ENCODE measurements at regions not wholly inside any gene's neighbourhood (a gene's known extent, or its start where the extent isn't known, plus 50 kb on each side); places are given as distances from the start of the nearest gene placed in this dataset.
"Not testable (repeated sequence)": the region's sequence is repeated elsewhere in the genome, so short reads cannot be mapped to it uniquely, and the experiment has no call there.

DNA sequence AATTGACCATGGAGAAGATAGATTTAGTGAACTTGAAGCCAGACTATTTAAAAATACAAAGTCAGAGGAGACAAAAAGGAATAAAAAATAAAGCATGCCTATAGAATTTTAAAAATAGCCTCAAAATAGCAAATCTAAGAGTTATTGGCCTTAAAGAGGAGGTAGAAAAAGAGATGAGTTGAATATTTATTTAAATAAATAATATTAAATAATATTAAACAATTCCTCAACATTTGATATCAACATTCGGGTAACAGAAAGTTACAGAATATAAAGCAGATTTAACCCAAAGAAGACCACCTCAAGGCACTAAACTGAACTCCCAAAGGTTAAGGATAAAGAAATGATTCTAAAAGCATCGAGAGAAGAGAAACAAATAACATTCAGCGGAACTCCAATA, 1627.4 kb downstream of the SPATA31A7 start:
- H3K4me2 ChIP-seq (ENCODE audit: low read length); H3K27ac ChIP-seq (ENCODE audit: low read depth, low read length); H4K20me1 ChIP-seq (ENCODE audit: control insufficient read depth, insufficient read depth, low read depth, low read length); H3F3A ChIP-seq (ENCODE audit: control insufficient read depth, insufficient read depth); H3K4me1 ChIP-seq (ENCODE audit: control insufficient read depth, low read length); H3K9me2 ChIP-seq (replicated peaks; ENCODE audit: control insufficient read depth, low read length); H3K36me3 ChIP-seq (ENCODE audit: control insufficient read depth, low read length); H3K27me3 ChIP-seq (ENCODE audit: control insufficient read depth, low read length); H3K9me3 ChIP-seq (ENCODE audit: control insufficient read depth, insufficient read depth, low read length); H3K79me2 ChIP-seq (ENCODE audit: control insufficient read depth, low read length); H3K4me3 ChIP-seq (ENCODE audit: low read length): not testable (repeated sequence)

DNA sequence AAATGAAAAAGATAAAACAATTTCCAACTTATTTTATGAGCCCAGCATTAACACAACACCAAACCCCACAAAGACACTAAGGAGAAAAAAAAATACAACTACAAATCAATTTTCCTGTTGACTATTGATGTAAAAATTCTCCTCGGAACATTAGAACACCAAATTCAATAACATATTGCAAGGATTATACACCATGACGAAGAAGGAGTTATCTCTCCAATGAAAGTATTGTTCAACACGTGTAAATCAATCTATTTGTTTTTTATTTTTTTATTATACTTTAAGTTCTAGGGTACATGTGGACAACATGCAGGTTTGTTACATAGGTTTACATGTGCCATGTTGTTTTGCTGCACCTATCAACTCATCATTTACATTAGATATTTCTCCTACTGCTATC, 1632.3 kb downstream of the SPATA31A7 start:
- H3K27ac ChIP-seq (ENCODE audit: low read depth, low read length); H3K79me2 ChIP-seq (ENCODE audit: control insufficient read depth, low read length); H3K4me2 ChIP-seq (ENCODE audit: low read length); H3K4me1 ChIP-seq (ENCODE audit: control insufficient read depth, low read length); H3K27me3 ChIP-seq (ENCODE audit: control insufficient read depth, low read length); H3K9me2 ChIP-seq (replicated peaks; ENCODE audit: control insufficient read depth, low read length); H3K9me3 ChIP-seq (ENCODE audit: control insufficient read depth, insufficient read depth, low read length); H3F3A ChIP-seq (ENCODE audit: control insufficient read depth, insufficient read depth); H3K36me3 ChIP-seq (ENCODE audit: control insufficient read depth, low read length); H3K4me3 ChIP-seq (ENCODE audit: low read length); H4K20me1 ChIP-seq (ENCODE audit: control insufficient read depth, insufficient read depth, low read depth, low read length): not testable (repeated sequence)

DNA sequence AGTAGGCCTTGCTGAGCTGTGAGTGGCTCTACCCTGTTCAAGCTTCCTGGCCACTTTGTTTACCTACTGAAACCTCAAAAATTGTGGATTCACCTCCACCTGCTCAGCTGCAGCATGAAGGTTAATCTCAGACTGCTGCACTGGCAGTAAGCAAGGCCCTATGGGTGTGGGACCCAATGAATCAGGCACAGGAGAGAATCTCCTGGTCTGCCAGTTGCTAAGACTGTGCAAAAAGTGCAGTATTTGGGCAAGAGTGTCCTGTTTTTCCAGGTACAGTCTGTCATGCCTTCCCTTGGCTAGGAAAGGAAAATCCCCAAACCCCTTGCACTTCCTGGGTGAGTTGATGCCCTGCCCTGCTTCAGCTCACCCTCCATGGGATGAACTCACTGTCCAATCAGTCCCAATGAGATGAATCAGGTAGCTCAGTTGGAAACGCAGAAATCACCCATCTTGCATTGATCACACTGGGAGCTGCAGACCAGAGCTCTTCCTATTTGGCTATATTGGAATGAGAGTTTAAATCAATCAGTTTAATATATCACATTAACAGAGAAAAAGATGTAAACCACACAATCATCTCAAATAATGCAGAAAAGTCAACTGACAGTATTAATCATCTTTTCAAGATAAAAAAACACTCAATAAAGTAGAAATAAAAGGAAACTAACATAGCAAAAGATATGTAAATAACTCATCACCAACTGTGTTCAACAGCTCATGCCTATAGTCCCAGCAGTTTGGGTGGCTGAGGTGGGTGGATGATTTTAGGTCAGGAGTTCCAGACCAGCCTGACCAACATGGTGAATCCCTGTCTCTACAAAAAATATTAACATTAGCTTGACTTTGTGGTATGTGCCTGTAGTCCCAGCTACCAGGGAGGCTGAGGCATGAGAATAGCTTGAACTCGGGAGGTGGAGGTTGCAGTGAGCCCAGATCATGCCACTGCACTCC, 1638.4 kb downstream of the SPATA31A7 start:
- H3K36me3 ChIP-seq (ENCODE audit: control insufficient read depth, low read length); H3K27me3 ChIP-seq (ENCODE audit: control insufficient read depth, low read length); H4K20me1 ChIP-seq (ENCODE audit: control insufficient read depth, insufficient read depth, low read depth, low read length); H3F3A ChIP-seq (ENCODE audit: control insufficient read depth, insufficient read depth); H3K9me2 ChIP-seq (replicated peaks; ENCODE audit: control insufficient read depth, low read length); H3K9me3 ChIP-seq (ENCODE audit: control insufficient read depth, insufficient read depth, low read length); H3K79me2 ChIP-seq (ENCODE audit: control insufficient read depth, low read length); H3K4me3 ChIP-seq (ENCODE audit: low read length); H3K4me1 ChIP-seq (ENCODE audit: control insufficient read depth, low read length); H3K27ac ChIP-seq (ENCODE audit: low read depth, low read length); H3K4me2 ChIP-seq (ENCODE audit: low read length): not testable (repeated sequence)

DNA sequence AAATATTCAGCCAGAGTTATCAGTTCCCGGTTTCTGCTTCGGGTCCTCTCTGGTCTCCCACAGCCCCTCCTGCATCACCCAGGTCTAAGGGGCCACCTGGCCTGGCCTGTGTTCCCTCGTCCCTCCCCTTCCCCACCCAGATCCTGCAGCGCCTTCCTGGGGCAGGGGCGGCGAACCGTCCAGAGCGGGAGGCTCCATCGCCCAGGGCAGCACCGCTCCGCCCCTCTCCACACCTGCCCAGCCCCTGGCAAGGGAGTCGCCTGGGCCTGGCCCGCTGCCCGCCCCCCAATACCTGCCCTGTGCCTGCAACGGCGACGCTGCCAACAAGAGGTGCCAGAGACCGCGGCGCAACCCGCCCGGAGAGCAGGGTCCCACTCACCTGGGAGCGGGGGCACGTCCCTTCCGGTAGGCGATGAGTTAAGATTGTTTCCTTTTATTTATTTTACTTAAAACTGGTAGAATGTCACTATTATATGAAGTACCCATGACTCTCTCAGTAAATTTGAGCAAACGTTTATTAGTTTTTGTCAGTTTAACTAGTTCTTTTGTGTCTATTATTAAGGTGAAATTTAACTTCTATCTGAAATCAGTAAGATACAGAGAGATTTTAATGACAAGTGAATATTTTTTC, 1641.1 kb downstream of the SPATA31A7 start:
- H3K36me3 ChIP-seq (ENCODE audit: control insufficient read depth, low read length); H3K27ac ChIP-seq (ENCODE audit: low read depth, low read length); H3K9me2 ChIP-seq (replicated peaks; ENCODE audit: control insufficient read depth, low read length); H3K9me3 ChIP-seq (ENCODE audit: control insufficient read depth, insufficient read depth, low read length); H3K27me3 ChIP-seq (ENCODE audit: control insufficient read depth, low read length); H3K79me2 ChIP-seq (ENCODE audit: control insufficient read depth, low read length); H4K20me1 ChIP-seq (ENCODE audit: control insufficient read depth, insufficient read depth, low read depth, low read length); H3K4me3 ChIP-seq (ENCODE audit: low read length); H3K4me2 ChIP-seq (ENCODE audit: low read length); H3K4me1 ChIP-seq (ENCODE audit: control insufficient read depth, low read length); H3F3A ChIP-seq (ENCODE audit: control insufficient read depth, insufficient read depth): not testable (repeated sequence)

DNA sequence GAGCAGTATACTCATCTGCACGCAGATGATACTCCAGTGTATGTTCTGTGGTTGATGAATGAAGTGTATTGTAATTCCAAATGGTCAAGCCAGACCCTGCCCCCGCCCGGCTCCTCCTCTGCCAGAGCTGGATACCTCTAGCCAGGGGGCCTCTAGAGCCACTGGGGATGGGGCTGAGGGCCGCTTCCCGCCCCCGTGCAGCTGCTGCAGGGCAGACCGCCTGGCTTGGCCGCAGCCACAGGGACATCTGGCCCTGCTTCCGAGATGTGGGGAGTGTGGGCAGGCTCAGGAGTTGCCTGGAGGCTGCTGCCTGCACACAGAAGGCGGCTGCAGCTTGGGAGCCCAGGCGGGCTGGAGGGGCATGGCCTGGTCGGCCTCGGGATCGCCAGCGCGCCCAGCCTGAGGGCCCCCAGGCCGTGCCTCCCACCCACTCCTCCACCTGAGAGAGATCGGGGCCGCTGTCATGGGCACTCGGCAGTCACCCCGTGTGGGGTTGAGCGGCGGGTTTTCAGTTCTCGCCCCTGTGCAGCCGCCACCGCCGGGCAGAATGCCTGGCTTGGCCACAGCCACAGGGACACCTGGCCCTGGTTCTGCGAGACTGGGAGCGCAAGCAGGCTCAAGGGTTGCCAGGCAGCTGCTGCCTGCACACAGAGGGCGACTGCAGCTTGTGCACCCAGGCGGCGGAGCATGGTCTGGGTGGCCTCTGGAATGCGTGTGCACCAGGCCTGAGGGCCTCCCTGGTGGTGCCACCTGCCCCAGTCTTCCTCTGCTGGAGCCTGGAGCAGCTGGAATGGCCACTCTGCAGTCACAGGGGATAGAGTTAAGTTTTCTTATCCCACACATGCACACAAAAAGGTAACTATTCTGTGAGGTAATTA, 1643.7 kb downstream of the SPATA31A7 start:
- not testable (repeated sequence) for H3K4me3 ChIP-seq (ENCODE audit: low read length); H3K36me3 ChIP-seq (ENCODE audit: control insufficient read depth, low read length); H4K20me1 ChIP-seq (ENCODE audit: control insufficient read depth, insufficient read depth, low read depth, low read length); H3K27ac ChIP-seq (ENCODE audit: low read depth, low read length); H3F3A ChIP-seq (ENCODE audit: control insufficient read depth, insufficient read depth); H3K4me2 ChIP-seq (ENCODE audit: low read length); H3K27me3 ChIP-seq (ENCODE audit: control insufficient read depth, low read length); H3K9me3 ChIP-seq (ENCODE audit: control insufficient read depth, insufficient read depth, low read length); H3K79me2 ChIP-seq (ENCODE audit: control insufficient read depth, low read length); H3K9me2 ChIP-seq (replicated peaks; ENCODE audit: control insufficient read depth, low read length); H3K4me1 ChIP-seq (ENCODE audit: control insufficient read depth, low read length)

DNA sequence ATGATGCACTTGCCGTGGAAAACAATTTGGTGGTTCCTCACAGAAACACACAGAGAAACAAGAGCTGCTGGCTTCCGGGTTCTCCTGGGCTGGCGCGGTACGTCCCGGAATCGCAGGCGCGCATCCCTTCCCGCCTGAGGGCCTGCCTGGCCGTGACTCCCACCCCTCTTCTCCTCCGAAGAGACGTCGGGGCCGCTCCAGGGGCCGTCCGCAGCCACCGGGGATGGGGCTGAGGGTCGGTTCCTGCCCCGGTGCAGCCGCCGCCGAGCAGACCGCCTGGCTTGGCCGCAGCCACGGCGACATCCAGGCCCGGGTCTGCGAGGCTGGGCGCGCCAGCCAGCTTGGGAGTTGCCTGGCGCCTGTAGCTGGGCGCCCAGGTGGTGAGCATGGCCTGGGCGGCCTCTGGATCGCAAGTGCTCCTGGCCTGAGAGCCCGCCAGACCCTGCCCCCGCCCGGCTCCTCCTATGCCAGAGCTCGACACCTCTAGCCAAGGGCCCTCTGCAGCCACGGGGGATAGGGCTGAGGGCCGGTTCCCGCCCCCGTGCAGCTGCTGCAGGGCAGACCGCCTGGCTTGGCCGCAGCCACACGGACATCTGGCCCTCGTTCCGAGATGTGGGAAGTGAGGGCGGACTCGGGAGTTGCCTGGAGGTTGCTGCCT, 1647.5 kb downstream of the SPATA31A7 start:
- H3K9me3 ChIP-seq (ENCODE audit: control insufficient read depth, insufficient read depth, low read length); H3K36me3 ChIP-seq (ENCODE audit: control insufficient read depth, low read length); H3F3A ChIP-seq (ENCODE audit: control insufficient read depth, insufficient read depth); H3K9me2 ChIP-seq (replicated peaks; ENCODE audit: control insufficient read depth, low read length); H3K27me3 ChIP-seq (ENCODE audit: control insufficient read depth, low read length); H3K4me1 ChIP-seq (ENCODE audit: control insufficient read depth, low read length); H4K20me1 ChIP-seq (ENCODE audit: control insufficient read depth, insufficient read depth, low read depth, low read length); H3K79me2 ChIP-seq (ENCODE audit: control insufficient read depth, low read length): not testable (repeated sequence)
- Histone ChIP-seq H3K4me2 (ENCODE audit: low read length) (peak overlapping the region; percentile 76), H3K4me3 (ENCODE audit: low read length) (peak overlapping the region; percentile 71), H3K27ac (ENCODE audit: low read depth, low read length) (peak overlapping the region; percentile 69)

DNA sequence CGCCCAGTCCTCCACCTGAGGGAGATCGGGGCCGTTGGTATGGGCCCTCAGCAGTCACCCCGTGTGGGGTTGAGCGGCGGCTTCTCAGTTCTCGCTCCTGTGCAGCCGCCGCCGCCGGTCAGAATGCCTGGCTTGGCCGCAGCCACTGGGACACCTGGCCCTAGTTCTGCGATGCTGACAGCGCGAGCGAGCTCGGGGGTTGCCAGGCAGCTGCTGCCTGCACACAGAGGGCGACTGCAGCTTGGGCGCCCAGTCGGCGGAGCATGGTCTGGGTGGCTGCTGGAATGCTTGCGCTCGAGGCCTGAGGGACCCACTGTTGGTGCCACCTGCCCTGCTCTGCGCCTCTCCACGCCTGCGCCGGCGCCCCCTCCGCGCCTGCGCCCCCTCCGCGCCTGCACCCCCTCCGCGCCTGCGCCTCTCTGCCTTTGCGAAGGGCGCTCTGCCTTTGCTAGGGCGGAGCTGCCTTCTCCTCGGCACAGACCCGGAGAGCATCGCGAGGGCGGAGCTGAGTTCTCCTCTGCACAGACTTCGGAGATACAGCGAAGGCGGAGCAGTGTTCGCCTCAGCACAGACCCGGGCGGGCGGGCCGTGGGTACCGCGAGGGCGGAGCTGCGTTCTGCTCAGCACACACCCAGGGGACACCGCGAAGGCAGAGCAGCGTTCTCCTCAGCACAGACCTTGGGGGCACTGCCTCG, 1648.3 kb downstream of the SPATA31A7 start:
- not testable (repeated sequence) for H3K4me1 ChIP-seq (ENCODE audit: control insufficient read depth, low read length); H3K79me2 ChIP-seq (ENCODE audit: control insufficient read depth, low read length); H3F3A ChIP-seq (ENCODE audit: control insufficient read depth, insufficient read depth); H3K27me3 ChIP-seq (ENCODE audit: control insufficient read depth, low read length); H3K9me3 ChIP-seq (ENCODE audit: control insufficient read depth, insufficient read depth, low read length); H3K36me3 ChIP-seq (ENCODE audit: control insufficient read depth, low read length); H3K9me2 ChIP-seq (replicated peaks; ENCODE audit: control insufficient read depth, low read length); H4K20me1 ChIP-seq (ENCODE audit: control insufficient read depth, insufficient read depth, low read depth, low read length)
- H3K4me3 ChIP-seq (ENCODE audit: low read length) = peak overlapping the region; percentile 71
- H3K27ac ChIP-seq (ENCODE audit: low read depth, low read length) = peak overlapping the region; percentile 69
- peak overlapping the region; percentile 76 for H3K4me2 ChIP-seq (ENCODE audit: low read length)

Data from DOHH2 (cell line).